HepG2 (cell line): ENCODE measurements at regions not wholly inside any gene's neighbourhood (a gene's known extent, or its start where the extent isn't known, plus 50 kb on each side); places are given as distances from the start of the nearest gene placed in this dataset.

Experiments
- ARID2 ChIP-seq: sonication (generic); formaldehyde crosslinking; IDR thresholded peaks from 2 replicates; pipeline ENCODE4 v1.8.1; 2022; ENCODE audit warnings: mild to moderate bottlenecking, missing genetic modification reagents, borderline replicate concordance
- ATF2 ChIP-seq: sonication (generic); formaldehyde crosslinking; IDR thresholded peaks from 2 replicates; pipeline ENCODE4 v1.4.0; 2020; ENCODE audit warnings: missing genetic modification reagents
- CHD2 ChIP-seq: IDR thresholded peaks from 2 replicates; pipeline ENCODE4 v1.6.1; 2011; ENCODE audit warnings: low read depth, low read length, improper control_type of control experiment
- CTCF ChIP-seq: sonication (generic); formaldehyde crosslinking; IDR thresholded peaks from 2 replicates; pipeline ENCODE4 v1.5.0; 2020; ENCODE audit warnings: mild to moderate bottlenecking, missing genetic modification reagents, moderate library complexity
- HCFC1 ChIP-seq: fragments of 150-350 bp; IDR thresholded peaks from 2 replicates; pipeline ENCODE4 v1.6.1; 2014; ENCODE audit warnings: low read depth, low read length
- JUN ChIP-seq: sonication (generic); formaldehyde crosslinking; IDR thresholded peaks from 2 replicates; pipeline ENCODE4 v1.4.0; 2020; ENCODE audit warnings: mild to moderate bottlenecking, missing genetic modification reagents
- MAZ ChIP-seq, 2 experiments: sonication (generic) in 1 of 2; formaldehyde crosslinking in 1 of 2; IDR thresholded peaks; 2 replicates each; pipeline versions ENCODE4 v1.5.0 to v1.6.1; 2012 to 2020; ENCODE audit warnings: low read depth in 2 of 2, mild to moderate bottlenecking in 2 of 2, borderline replicate concordance in 1 of 2, improper control_type of control experiment in 1 of 2, low read length in 1 of 2, missing genetic modification reagents in 1 of 2, moderate library complexity in 1 of 2
- NR2C2 ChIP-seq: sonication (generic); formaldehyde crosslinking; IDR thresholded peaks from 2 replicates; pipeline ENCODE4 v1.4.0; 2020; ENCODE audit warnings: missing genetic modification reagents, mild to moderate bottlenecking, moderate library complexity, borderline replicate concordance
- TEAD2 ChIP-seq: sonication (generic); formaldehyde crosslinking; IDR thresholded peaks from 2 replicates; pipeline ENCODE4 v1.9.0; 2021; ENCODE audit warnings: missing genetic modification reagents
- TRIM24 ChIP-seq: sonication (generic); formaldehyde crosslinking; IDR thresholded peaks from 2 replicates; pipeline ENCODE4 v1.8.0; 2022; ENCODE audit warnings: mild to moderate bottlenecking, missing genetic modification reagents
- ZBTB34 ChIP-seq: sonication (generic); formaldehyde crosslinking; IDR thresholded peaks from 2 replicates; pipeline ENCODE4 v1.8.0; 2022; ENCODE audit warnings: mild to moderate bottlenecking, missing genetic modification reagents
- ZNF503 ChIP-seq: sonication (generic); formaldehyde crosslinking; IDR thresholded peaks from 2 replicates; pipeline ENCODE4 v1.4.0; 2020; ENCODE audit warnings: missing genetic modification reagents
- ZNF720 ChIP-seq: sonication (generic); formaldehyde crosslinking; IDR thresholded peaks from 2 replicates; pipeline ENCODE4 v1.4.0; 2020; ENCODE audit warnings: missing genetic modification reagents
- ZNF747 ChIP-seq: sonication (generic); formaldehyde crosslinking; IDR thresholded peaks from 2 replicates; pipeline ENCODE4 v1.8.1; 2023; ENCODE audit warnings: missing genetic modification reagents, mild to moderate bottlenecking, borderline replicate concordance

DNA sequence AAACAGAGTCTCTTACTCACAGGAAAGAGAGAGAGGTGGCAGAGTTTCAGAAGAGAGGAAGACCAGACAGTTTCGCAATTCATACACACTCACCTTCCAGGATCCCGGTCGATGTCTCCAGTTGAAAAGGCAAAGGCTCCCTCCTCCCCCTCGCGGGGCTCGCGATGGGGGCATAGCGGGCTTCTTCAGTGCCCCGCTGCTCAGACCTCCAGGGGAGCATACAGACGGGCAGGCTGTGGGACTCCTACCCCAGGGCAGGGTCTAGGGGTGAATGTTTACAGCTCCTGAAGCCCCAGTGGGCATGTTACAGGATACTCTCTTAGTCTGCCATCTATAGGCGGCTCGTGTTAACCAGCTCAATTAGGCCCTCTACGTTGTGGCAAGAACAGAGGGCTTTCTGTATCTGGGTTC is 139.2 kb downstream of the SLITRK5 start:
- no peak for TF ChIP-seq CTCF (CRISPR knock-in tag)
- TF ChIP-seq ZNF720, result no peak
- TF ChIP-seq HCFC1, result no peak
- TF ChIP-seq CHD2, result no peak
- no peak for TF ChIP-seq TRIM24 (CRISPR knock-in tag)
- TF ChIP-seq TEAD2 (CRISPR knock-in tag), result no peak
- TF ChIP-seq ZNF503 (CRISPR knock-in tag), result no peak
- TF ChIP-seq NR2C2, result no peak
- TF ChIP-seq MAZ (IDR thresholded peaks at IDR 0.05; ENCODE audit: borderline replicate concordance, low read depth, low read length), result no peak
- no peak for TF ChIP-seq MAZ (CRISPR knock-in tag; IDR thresholded peaks at IDR 0.05; ENCODE audit: low read depth)
- no peak for TF ChIP-seq ZNF747 (CRISPR knock-in tag)
- no peak for TF ChIP-seq ZBTB34 (CRISPR knock-in tag)
- TF ChIP-seq ATF2, result no peak
- TF ChIP-seq ARID2 (CRISPR knock-in tag), result no peak
- TF ChIP-seq JUN (CRISPR knock-in tag), result no peak
